ENCODE measurements at regions not wholly inside any gene's neighbourhood (a gene's known extent, or its start where the extent isn't known, plus 50 kb on each side); places are given as distances from the start of the nearest gene placed in this dataset.
"Not testable (repeated sequence)": the region's sequence is repeated elsewhere in the genome, so short reads cannot be mapped to it uniquely, and the experiment has no call there.

DNA sequence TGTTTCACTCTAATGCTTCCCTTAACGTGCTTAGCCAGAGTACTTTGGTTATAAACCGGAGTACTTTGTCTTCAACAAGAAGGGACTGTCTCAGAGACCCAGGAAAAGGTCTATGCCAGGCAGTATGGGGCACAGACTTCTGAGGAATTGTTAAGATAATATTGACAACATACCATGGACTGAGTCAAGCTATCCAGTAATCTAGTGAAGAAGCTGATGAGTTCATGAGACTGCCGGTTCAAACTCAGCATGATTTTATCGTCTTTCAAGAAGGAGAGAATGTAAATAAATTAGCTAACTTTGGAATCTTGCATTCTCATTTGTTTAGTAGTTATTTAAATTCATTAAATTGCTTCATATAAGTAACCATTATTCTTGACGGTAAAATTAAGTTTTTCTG lies 546.1 kb downstream of the PPP4R3C start:
- no peaks in the 10 kb centered on the region for H3K9me3 ChIP-seq
- H3K4me3 ChIP-seq, result no peak overlapping the region
- H3K4me1 ChIP-seq, result no peaks in the 10 kb centered on the region
- no peak for DNase-seq (ENCODE audit: low spot score in 2 of 2)
- no peaks in the 10 kb centered on the region for H3K36me3 ChIP-seq
- no peak overlapping the region for H3K27ac ChIP-seq
- intact Hi-C loops (cut with DNase I), result no loop called here
- no peaks in the 10 kb centered on the region for H3K27me3 ChIP-seq
- TF ChIP-seq, protein P1, sequence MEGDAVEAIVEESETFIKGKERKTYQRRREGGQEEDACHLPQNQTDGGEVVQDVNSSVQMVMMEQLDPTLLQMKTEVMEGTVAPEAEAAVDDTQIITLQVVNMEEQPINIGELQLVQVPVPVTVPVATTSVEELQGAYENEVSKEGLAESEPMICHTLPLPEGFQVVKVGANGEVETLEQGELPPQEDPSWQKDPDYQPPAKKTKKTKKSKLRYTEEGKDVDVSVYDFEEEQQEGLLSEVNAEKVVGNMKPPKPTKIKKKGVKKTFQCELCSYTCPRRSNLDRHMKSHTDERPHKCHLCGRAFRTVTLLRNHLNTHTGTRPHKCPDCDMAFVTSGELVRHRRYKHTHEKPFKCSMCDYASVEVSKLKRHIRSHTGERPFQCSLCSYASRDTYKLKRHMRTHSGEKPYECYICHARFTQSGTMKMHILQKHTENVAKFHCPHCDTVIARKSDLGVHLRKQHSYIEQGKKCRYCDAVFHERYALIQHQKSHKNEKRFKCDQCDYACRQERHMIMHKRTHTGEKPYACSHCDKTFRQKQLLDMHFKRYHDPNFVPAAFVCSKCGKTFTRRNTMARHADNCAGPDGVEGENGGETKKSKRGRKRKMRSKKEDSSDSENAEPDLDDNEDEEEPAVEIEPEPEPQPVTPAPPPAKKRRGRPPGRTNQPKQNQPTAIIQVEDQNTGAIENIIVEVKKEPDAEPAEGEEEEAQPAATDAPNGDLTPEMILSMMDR (IDR thresholded peaks at IDR 0.05), result no peak

GRCh38 chrX:26915064-26915463 lies 548.1 kb downstream of the PPP4R3C start:
- H3K36me3 ChIP-seq, result no peaks in the 10 kb centered on the region
- TF ChIP-seq, protein P1 (IDR thresholded peaks at IDR 0.05), result no peak
- no peaks in the 10 kb centered on the region for H3K4me1 ChIP-seq
- no peak for DNase-seq (ENCODE audit: low spot score in 2 of 2)
- no peaks in the 10 kb centered on the region for H3K27me3 ChIP-seq
- no peak overlapping the region for H3K4me3 ChIP-seq
- H3K9me3 ChIP-seq, result no peaks in the 10 kb centered on the region
- H3K27ac ChIP-seq, result no peak overlapping the region
- intact Hi-C loops (cut with DNase I), result no loop called here

DNA sequence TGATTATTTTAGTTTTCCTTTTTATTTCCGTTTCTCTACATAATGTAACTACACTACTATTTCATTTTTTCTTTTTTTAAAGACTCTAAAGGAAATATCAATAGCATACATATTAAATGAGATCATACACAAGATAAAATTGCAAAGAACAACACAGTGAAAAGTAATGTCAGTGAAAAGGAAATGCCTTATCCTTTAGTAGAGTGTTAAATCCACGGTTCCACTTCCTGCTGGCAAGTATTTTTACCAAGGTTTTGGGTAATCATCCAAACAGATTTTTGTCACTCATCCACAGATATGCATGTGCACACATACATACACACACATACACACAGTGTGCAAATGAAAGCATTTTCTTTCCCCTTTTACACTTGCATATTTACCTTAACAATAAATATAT lies 548.9 kb downstream of the PPP4R3C start:
- H3K4me1 ChIP-seq, result no peaks in the 10 kb centered on the region
- DNase-seq (ENCODE audit: low spot score in 2 of 2), result no peak
- intact Hi-C loops (cut with DNase I), result no loop called here
- no peak overlapping the region for H3K27ac ChIP-seq
- no peaks in the 10 kb centered on the region for H3K36me3 ChIP-seq
- no peaks in the 10 kb centered on the region for H3K27me3 ChIP-seq
- no peak overlapping the region for H3K4me3 ChIP-seq
- no peaks in the 10 kb centered on the region for H3K9me3 ChIP-seq
- TF ChIP-seq, protein P1 (IDR thresholded peaks at IDR 0.05), result no peak

- H3K9me3 ChIP-seq; H3K4me1 ChIP-seq; H3K27ac ChIP-seq; H3K27me3 ChIP-seq; H3K4me3 ChIP-seq; H3K36me3 ChIP-seq; DNase-seq (ENCODE audit: low spot score in 2 of 2); intact Hi-C loops (cut with DNase I): not testable (repeated sequence)
Measured at GRCh38 chrX:26911785-26912184, 551.4 kb downstream of the PPP4R3C start.

- Histone ChIP-seq H3K4me1 (no peaks in the 10 kb centered on the region), H3K27me3 (no peaks in the 10 kb centered on the region), H3K4me3 (no peak overlapping the region), H3K27ac (no peak overlapping the region), H3K9me3 (no peaks in the 10 kb centered on the region), H3K36me3 (no peaks in the 10 kb centered on the region)
- no peak for DNase-seq (ENCODE audit: low spot score in 2 of 2)
- TF ChIP-seq, protein P1 (IDR thresholded peaks at IDR 0.05), result no peak
- intact Hi-C loops (cut with DNase I), result no loop called here
Measured at GRCh38 chrX:26909728-26910127, 553.4 kb downstream of the PPP4R3C start.

- Histone ChIP-seq H3K27me3 (no peaks in the 10 kb centered on the region), H3K36me3 (no peaks in the 10 kb centered on the region), H3K9me3 (no peaks in the 10 kb centered on the region), H3K27ac (no peak overlapping the region), H3K4me3 (no peak overlapping the region), H3K4me1 (no peaks in the 10 kb centered on the region)
- DNase-seq (ENCODE audit: low spot score in 2 of 2), result no peak
- TF ChIP-seq, protein P1 (IDR thresholded peaks at IDR 0.05), result no peak
- intact Hi-C loops (cut with DNase I), result no loop called here
Measured at GRCh38 chrX:26908218-26908617, 554.9 kb downstream of the PPP4R3C start.
